Uterus (tissue), 3 donors: ENCODE measurements at regions not wholly inside any gene's neighbourhood (a gene's known extent, or its start where the extent isn't known, plus 50 kb on each side); places are given as distances from the start of the nearest gene placed in this dataset.
"Not testable (repeated sequence)": the region's sequence is repeated elsewhere in the genome, so short reads cannot be mapped to it uniquely, and the experiment has no call there.

Source experiments
- DNase-seq, 2 donors: peaks; one replicate each; pipeline ENCODE4 v3.0.0-alpha.2; 2019 to 2020
- H3K27ac ChIP-seq, 2 donors: fragments of 200-600 bp; sonication (generic); 1 replicate in 1 of 2; 2 replicates in 1 of 2; pipeline ENCODE4 v1.5.1; 2016 to 2018
- H3K27me3 ChIP-seq, 2 donors: fragments of 200-600 bp; sonication (generic); one replicate each; pipeline ENCODE4 v1.5.1; 2018 to 2019; ENCODE audit warnings: control low read depth in 1 of 2
- H3K36me3 ChIP-seq, 2 donors: fragments of 200-600 bp; sonication (generic); one replicate each; pipeline ENCODE4 v1.5.1; 2019; ENCODE audit warnings: control low read depth in 1 of 2
- H3K4me1 ChIP-seq, 2 donors: fragments of 200-600 bp; sonication (generic); one replicate each; pipeline ENCODE4 v1.5.1; 2018 to 2019; ENCODE audit warnings: control low read depth in 1 of 2
- H3K4me3 ChIP-seq, 2 donors: fragments of 200-600 bp; sonication (generic); 1 replicate in 1 of 2; 2 replicates in 1 of 2; pipeline ENCODE4 v1.5.1; 2018 to 2019; ENCODE audit warnings: mild to moderate bottlenecking in 1 of 2
- H3K9me3 ChIP-seq, 2 donors: fragments of 200-600 bp; sonication (generic); one replicate each; pipeline ENCODE4 v1.5.1; 2019; ENCODE audit warnings: control low read depth in 1 of 2
- CTCF ChIP-seq, 4 experiments: fragments of 200-600 bp in 2 of 4; fragments of 450-650 bp in 2 of 4; sonication (generic) in 2 of 4; IDR thresholded peaks; one replicate each; pipeline ENCODE4 v1.5.1; 2016 to 2019; ENCODE audit warnings: antibody characterized with exemption in 4 of 4, mild to moderate bottlenecking in 2 of 4, moderate library complexity in 1 of 4
- POLR2A ChIP-seq, 2 donors: fragments of 450-650 bp; IDR thresholded peaks; one replicate each; pipeline ENCODE4 v1.6.1; 2016; ENCODE audit warnings: antibody characterized with exemption in 2 of 2, mild to moderate bottlenecking in 1 of 2, moderate library complexity in 1 of 2
- intact Hi-C: fragments of 100-400 bp; cut with DNase I; formaldehyde crosslinking; loops from one replicate; pipeline ENCODE4 v1.15.1; 2023; ENCODE audit warnings: low total_unique reads
- donor health status: DM: yes; HTN: yes; CAD: no.

GRCh38 chr10:8337332-8337651 is 282.8 kb downstream of the GATA3 start:
- Histone ChIP-seq H3K4me1 (no peaks in the 10 kb centered on the region), H3K27me3 (no peaks in the 10 kb centered on the region), H3K27ac (no peak overlapping the region), H3K9me3 (no peaks in the 10 kb centered on the region), H3K36me3 (no peaks in the 10 kb centered on the region), H3K4me3 (no peak overlapping the region)
- no peak for DNase-seq
- intact Hi-C loops, result no loop called here
- TF ChIP-seq CTCF (IDR thresholded peaks at IDR 0.05), result no peak
- no peak for TF ChIP-seq POLR2A (IDR thresholded peaks at IDR 0.05)

- TF ChIP-seq CTCF (IDR thresholded peaks at IDR 0.05), result no peak
- TF ChIP-seq POLR2A (IDR thresholded peaks at IDR 0.05), result no peak
- Histone ChIP-seq H3K9me3 (no peaks in the 10 kb centered on the region), H3K27me3 (no peaks in the 10 kb centered on the region), H3K27ac (no peak overlapping the region), H3K4me3 (no peak overlapping the region), H3K36me3 (no peaks in the 10 kb centered on the region), H3K4me1 (no peaks in the 10 kb centered on the region)
- intact Hi-C loops, result no loop called here
- no peak for DNase-seq
Observed at GRCh38 chr10:8338177-8338766, 283.8 kb downstream of the GATA3 start.

GRCh38 chr10:8344756-8345155 is 290.3 kb downstream of the GATA3 start:
- intact Hi-C loops, result no loop called here

GRCh38 chr10:8346861-8347260 is 292.4 kb downstream of the GATA3 start:
- H3K4me3 ChIP-seq, result no peak overlapping the region
- intact Hi-C loops, result no loop called here
- no peak for DNase-seq
- no peaks in the 10 kb centered on the region for H3K36me3 ChIP-seq
- no peak for TF ChIP-seq POLR2A (IDR thresholded peaks at IDR 0.05)
- no peak for TF ChIP-seq CTCF (IDR thresholded peaks at IDR 0.05)
- peaks cover 0 to 3% of the 10 kb centered on the region in 2 donors for H3K27me3 ChIP-seq
- no peaks in the 10 kb centered on the region for H3K9me3 ChIP-seq
- H3K27ac ChIP-seq, result no peak overlapping the region
- H3K4me1 ChIP-seq, result no peaks in the 10 kb centered on the region

More at GRCh38 chr10:8344756-8345155, 290.3 kb downstream of the GATA3 start:
- Histone ChIP-seq H3K36me3 (no peaks in the 10 kb centered on the region), H3K9me3 (no peaks in the 10 kb centered on the region), H3K4me3 (no peak overlapping the region), H3K27ac (no peak overlapping the region), H3K27me3 (no peaks in the 10 kb centered on the region), H3K4me1 (no peaks in the 10 kb centered on the region)
- DNase-seq, result no peak
- TF ChIP-seq CTCF (IDR thresholded peaks at IDR 0.05) (no peak), POLR2A (IDR thresholded peaks at IDR 0.05) (no peak)

GRCh38 chr10:8347614-8348013 is 293.1 kb downstream of the GATA3 start:
- H3K4me1 ChIP-seq, H3K4me3 ChIP-seq, H3K36me3 ChIP-seq, H3K9me3 ChIP-seq, intact Hi-C loops, DNase-seq, H3K27ac ChIP-seq, H3K27me3 ChIP-seq: not testable (repeated sequence)
